ENCODE measurements at regions not wholly inside any gene's neighbourhood (a gene's known extent, or its start where the extent isn't known, plus 50 kb on each side); places are given as distances from the start of the nearest gene placed in this dataset.
"Not testable (repeated sequence)": the region's sequence is repeated elsewhere in the genome, so short reads cannot be mapped to it uniquely, and the experiment has no call there.

DNA sequence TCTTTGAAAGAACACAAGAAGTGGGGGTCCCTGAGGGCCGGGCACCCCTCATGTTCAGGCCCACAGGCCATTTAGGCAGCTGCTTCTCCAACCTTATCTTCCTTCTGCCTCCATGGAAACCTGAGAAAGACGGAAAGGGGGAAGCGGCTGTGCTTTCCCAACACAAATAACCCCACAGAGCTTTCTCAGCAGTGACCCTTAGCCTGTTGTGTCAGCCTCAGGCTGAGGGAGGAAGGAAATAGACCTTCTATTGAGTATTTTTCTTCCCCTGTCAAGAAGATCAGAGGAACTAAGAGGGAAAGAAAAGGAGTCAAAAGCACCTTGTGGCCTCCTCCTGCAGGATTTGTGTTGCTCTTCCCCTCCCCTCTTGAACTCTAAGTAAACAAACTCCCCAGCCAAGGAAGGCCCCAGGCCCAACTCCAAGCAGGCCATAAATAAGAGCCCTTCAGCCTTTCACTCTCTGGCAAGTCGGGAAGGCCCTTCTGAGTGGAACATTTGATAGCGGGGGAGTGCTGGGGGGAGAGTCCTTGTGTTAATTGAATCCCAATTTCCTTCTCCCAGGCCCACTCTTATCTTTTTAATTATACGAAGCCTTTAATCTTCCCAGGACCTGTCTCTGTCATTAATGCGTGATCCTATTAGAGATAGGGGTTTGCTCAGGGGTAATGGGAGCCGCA, 76.8 kb upstream of the PAX8 start:
- not testable (repeated sequence) for H3K27ac Mint-ChIP-seq; H3K36me3 Mint-ChIP-seq (ENCODE audit: low read depth)
- peaks cover 13% of the 10 kb centered on the region for H3K4me1 Mint-ChIP-seq

DNA sequence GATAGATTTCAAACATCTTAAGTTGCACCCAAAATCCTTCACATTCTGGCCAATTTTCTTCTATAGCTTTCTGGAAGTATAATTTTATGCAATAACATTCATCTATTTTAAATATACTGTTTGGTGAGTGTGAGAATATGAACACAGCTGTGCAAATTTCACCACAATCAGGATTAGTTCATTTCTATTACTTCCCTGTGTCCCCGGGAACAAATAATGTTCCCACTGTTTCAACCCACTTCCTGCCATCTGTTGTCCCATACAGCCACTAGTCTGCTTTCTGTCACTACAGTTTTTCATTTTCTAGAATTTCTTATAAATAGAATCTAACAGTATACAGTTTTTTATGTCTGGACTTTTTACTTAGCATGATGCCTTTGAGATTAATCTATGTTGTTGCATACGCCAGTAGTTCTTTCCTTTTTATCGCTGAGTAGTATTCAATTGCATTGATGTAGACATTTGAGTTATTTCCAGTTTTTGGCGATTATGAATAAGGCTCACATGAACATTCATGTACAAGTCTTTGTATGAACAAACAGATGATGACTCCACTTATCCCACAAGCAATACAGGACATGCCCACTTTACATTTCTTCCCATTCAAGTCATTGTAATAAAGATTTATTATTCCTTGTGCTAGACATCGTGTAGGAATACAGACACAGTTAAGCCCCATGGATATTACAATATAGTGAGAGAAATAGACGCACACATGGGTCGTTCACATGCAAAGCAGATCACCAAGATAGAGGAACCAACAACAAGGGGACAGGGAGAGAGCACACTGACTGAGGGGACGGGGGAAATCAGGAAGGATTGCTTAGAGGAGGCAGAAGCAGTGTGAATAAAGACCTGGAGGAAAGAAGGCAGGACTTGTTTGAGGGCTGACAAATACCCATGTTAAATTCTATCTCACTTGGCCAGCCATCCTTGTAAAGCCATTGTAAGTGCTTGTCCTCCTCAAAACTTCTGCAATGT, 72.9 kb upstream of the PAX8 start:
- Mint-ChIP-seq H3K4me1 (no peaks in the 10 kb centered on the region), H3K9me3 (no peaks in the 10 kb centered on the region), H3K4me3 (no peak overlapping the region), H3K27ac (no peak overlapping the region), H3K36me3 (ENCODE audit: low read depth) (no peaks in the 10 kb centered on the region), H3K27me3 (peaks cover 22% of the 10 kb centered on the region)
- no peak for ATAC-seq (replicated peaks)

More for the DNA sequence above, 76.8 kb upstream of the PAX8 start:
- not testable (repeated sequence) for ATAC-seq (replicated peaks); H3K4me3 Mint-ChIP-seq; H3K9me3 Mint-ChIP-seq
- peaks cover 22% of the 10 kb centered on the region for H3K27me3 Mint-ChIP-seq

DNA sequence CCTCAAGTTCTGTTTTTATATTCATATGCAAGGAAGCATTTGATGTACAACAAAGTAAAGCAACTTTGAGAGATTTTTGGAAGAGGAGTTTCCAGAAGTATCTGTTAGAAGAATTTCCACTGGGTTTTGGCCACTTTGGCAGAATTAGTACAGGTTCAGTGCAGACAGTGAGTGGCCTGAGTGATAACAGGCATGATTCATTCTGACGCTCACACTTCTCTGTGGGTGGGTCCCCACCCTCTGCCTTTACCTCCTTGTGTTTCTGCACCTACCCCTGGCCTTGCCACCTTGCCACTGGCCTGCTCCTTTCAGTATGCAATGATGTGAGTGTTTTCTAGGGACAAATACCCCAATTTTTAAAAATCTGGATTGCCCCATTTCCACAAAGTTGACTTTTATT, 65.1 kb upstream of the PAX8 start:
- peak; percentile 69 for ATAC-seq (replicated peaks)
- not testable (repeated sequence) for H3K4me3 Mint-ChIP-seq; H3K27ac Mint-ChIP-seq; H3K9me3 Mint-ChIP-seq; H3K4me1 Mint-ChIP-seq; H3K36me3 Mint-ChIP-seq (ENCODE audit: low read depth)
- peaks cover 18% of the 10 kb centered on the region for H3K27me3 Mint-ChIP-seq

DNA sequence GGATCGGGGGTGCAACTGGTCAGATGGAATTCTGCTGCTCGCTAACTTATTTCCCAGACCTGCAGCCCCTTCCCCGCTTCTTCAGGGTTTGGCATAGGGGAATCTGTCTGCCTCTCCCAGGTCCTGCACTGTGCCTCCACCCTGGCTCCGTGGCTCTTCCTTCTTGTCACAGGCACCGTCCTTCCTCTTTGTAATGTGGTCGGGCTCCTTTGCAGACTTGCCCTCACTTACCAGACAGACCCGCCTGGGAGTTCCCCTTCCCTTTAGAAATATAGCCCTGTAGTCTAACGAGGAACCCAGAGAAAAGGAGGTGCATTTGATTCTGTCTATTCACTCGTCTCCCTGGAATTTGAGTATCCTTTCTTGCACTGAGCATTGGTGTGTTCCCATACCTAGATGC, 63.9 kb upstream of the PAX8 start:
- Mint-ChIP-seq H3K27me3 (peaks cover 18% of the 10 kb centered on the region), H3K27ac (no peak overlapping the region), H3K9me3 (no peaks in the 10 kb centered on the region), H3K36me3 (ENCODE audit: low read depth) (no peaks in the 10 kb centered on the region), H3K4me1 (peaks cover 6% of the 10 kb centered on the region), H3K4me3 (no peak overlapping the region)
- no peak for ATAC-seq (replicated peaks)

DNA sequence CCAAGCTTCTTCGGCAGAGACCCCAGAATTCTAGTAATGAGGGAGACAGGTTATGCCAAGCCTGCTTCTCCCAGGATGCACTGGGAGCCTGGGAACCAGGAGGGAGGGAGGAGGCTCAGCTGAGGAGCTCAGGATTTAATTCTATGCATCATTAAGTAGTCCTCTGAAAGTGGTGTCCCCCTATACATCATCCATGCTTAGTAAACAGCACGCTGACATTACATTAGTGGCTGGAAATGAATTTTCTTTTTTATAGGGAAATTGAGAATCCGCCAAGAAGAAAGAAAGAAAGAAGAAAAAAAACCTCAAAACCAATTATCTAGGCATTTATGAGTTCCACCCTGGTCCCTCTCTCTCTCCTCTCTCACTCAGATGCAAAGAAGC, 63.1 kb upstream of the PAX8 start:
- H3K9me3 Mint-ChIP-seq; H3K27ac Mint-ChIP-seq; H3K4me3 Mint-ChIP-seq; H3K36me3 Mint-ChIP-seq (ENCODE audit: low read depth); H3K4me1 Mint-ChIP-seq; ATAC-seq (replicated peaks): not testable (repeated sequence)
- peaks cover 19% of the 10 kb centered on the region for H3K27me3 Mint-ChIP-seq

DNA sequence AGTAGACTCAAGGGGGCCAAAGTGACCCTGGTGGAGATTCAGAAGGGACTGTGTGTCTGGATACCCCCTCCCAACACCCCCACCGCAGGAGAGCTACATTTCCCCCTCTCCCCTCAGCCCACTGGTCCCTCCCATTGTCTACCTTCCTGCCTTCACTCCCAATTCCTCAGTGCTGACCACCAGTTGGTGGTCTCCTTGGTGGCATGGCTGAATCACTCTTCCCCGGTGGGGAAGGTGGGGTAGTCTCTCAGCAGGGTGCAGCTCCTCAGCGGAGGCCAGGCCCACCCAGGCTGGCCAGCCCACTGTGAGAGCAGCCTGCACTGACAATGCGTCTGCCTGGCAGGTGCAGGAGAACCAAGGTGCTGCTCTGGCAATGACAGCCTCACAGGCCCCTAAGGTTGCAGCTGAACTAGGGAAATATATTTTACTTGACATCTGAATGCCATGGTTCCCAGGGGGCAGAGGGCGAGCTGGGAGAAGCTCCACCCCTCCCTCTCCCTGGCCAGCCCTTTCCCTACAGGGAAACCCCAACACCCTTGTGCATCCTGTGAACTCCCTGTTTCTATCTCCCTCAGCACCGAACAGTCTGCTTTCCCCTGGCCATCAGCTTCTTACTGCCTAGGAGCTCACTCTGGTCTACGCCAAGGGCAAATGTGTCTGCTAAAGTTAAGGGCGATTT, 62.6 kb upstream of the PAX8 start:
- no peak overlapping the region for H3K4me3 Mint-ChIP-seq

DNA sequence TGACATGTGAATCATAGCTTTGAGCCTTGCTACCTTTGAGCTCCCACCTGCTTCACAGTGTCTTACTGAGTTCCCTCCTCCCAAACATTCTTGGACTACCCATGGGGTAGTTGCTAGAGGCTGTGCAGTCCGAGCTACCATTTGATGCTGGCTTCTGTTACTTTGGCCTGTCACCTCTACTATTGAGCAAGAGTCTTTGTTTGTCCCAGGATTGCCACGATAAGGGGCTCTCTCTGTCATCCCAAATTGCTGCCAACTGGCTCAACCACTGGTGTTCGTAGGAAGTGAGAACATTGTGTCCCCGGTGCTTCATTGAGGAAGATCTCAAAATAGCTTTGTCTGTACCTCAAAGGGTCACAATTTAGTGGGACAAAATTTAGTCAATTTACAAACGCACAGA, 59.1 kb upstream of the PAX8 start:
- no peak for ATAC-seq (replicated peaks)
- no peak overlapping the region for H3K27ac Mint-ChIP-seq
- H3K36me3 Mint-ChIP-seq (ENCODE audit: low read depth): no peaks in the 10 kb centered on the region
- peaks cover 18% of the 10 kb centered on the region for H3K27me3 Mint-ChIP-seq
- H3K4me1 Mint-ChIP-seq: peaks cover 2% of the 10 kb centered on the region
- no peaks in the 10 kb centered on the region for H3K9me3 Mint-ChIP-seq
- no peak overlapping the region for H3K4me3 Mint-ChIP-seq

More for the DNA sequence above, 62.6 kb upstream of the PAX8 start:
- ATAC-seq (replicated peaks): no peak
- Mint-ChIP-seq H3K36me3 (ENCODE audit: low read depth) (no peaks in the 10 kb centered on the region), H3K27ac (no peak overlapping the region), H3K27me3 (peaks cover 24% of the 10 kb centered on the region), H3K4me1 (peaks cover 6% of the 10 kb centered on the region), H3K9me3 (no peaks in the 10 kb centered on the region)

DNA sequence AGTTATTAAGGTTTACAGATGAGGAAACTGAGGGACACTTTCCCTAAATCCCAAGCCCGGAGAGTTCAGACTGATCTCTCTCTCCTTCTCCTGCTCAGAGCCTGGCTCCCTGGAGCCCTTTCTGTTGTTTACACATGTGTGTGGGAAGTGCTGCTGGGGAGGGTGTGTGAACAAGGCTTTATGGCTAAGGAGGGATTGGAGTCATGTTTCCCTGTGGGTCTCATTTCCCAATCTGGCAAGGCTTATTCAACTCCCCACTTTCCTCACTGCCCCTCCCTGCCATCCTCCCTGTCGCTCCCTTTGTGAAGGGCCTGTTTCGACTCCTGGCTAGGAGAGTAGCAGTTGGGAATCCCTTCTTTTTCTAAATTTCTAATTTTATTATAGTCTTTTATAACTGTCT, 57.3 kb upstream of the PAX8 start:
- not testable (repeated sequence) for H3K36me3 Mint-ChIP-seq (ENCODE audit: low read depth); ATAC-seq (replicated peaks); H3K27ac Mint-ChIP-seq; H3K4me1 Mint-ChIP-seq; H3K9me3 Mint-ChIP-seq; H3K4me3 Mint-ChIP-seq
- peaks cover 15% of the 10 kb centered on the region for H3K27me3 Mint-ChIP-seq

DNA sequence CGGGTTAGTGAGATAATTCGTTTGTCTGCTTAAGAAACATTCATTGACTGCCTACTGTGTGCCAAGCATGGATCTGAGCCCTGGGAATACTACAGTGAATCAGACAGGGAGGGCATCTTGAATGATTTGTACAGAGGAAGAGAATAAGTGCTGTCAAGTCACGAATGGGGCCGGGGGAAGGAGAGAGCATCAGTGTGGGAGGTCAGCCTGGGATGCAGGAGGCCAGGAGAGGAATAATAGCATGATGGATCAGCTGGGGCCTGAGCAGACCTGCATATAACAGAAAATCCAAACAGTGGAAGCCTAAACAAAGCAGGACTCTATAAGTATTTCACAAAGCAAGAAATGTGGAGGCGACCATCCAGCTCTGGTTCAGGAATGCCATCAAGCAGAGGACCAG, 55.4 kb upstream of the PAX8 start:
- Mint-ChIP-seq H3K4me3 (no peak overlapping the region), H3K36me3 (ENCODE audit: low read depth) (no peaks in the 10 kb centered on the region), H3K27ac (no peak overlapping the region), H3K4me1 (peaks cover 5% of the 10 kb centered on the region), H3K9me3 (no peaks in the 10 kb centered on the region), H3K27me3 (peaks cover 16% of the 10 kb centered on the region)
- no peak for ATAC-seq (replicated peaks)

DNA sequence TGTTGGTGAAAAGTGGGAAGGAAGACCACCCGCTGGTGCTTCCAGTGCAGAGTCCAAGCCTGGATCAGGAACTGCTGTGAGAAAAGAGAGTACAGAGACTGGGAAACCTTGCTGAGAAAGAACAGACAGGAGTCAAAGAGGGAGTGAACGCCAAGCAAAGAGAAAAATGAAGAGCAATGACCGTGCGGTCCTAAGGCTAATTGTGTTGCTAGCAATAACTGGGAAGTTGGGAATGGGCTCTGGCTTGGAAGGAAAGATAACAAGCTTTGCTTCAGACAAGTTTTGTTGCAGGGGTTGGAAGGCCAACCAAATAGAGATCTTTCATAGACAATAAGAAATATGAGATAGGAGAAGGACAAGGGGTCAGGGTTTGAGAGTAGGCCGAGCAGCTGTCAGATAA, 55.0 kb upstream of the PAX8 start:
- ATAC-seq (replicated peaks); H3K4me1 Mint-ChIP-seq; H3K9me3 Mint-ChIP-seq; H3K4me3 Mint-ChIP-seq; H3K36me3 Mint-ChIP-seq (ENCODE audit: low read depth); H3K27ac Mint-ChIP-seq: not testable (repeated sequence)
- peaks cover 16% of the 10 kb centered on the region for H3K27me3 Mint-ChIP-seq

DNA sequence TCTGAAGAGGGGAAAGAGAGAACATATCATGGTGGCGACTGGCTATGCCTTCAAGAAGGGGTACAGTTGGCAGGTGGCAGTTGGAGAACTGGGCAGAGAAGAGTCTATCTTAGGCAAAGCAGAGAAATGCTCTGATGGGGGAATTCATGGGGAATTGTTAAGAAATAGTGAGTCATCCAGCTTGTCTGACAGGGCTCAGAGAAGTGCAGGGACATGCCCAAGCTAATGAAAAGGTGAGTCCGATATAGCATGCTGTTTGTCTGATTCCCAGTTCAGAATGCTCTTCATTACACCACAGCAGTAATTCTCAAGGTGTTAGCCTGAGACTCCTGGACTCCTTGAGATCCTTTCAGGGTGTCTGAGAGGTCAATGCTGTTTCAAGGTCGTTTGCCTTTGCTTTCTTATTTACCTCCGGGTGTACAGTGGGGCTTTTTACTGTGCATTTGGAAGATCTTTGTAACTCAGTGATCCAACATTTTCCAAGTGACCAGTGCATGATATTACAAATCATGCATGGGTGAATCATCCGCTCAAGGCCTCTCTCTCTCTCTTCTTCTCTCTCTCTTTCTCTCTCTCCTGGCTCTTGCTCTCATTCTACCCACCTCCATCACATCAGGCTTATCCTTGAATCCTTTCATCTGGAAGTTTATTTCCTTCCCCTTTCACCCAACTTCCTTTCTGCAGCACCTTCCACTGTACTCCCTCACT, 51.5 kb upstream of the PAX8 start:
- not testable (repeated sequence) for H3K4me3 Mint-ChIP-seq; H3K27me3 Mint-ChIP-seq; H3K9me3 Mint-ChIP-seq; H3K4me1 Mint-ChIP-seq; H3K36me3 Mint-ChIP-seq (ENCODE audit: low read depth)
- peak; percentile 59 for ATAC-seq (replicated peaks)
- peak overlapping the region; percentile 3 for H3K27ac Mint-ChIP-seq

DNA sequence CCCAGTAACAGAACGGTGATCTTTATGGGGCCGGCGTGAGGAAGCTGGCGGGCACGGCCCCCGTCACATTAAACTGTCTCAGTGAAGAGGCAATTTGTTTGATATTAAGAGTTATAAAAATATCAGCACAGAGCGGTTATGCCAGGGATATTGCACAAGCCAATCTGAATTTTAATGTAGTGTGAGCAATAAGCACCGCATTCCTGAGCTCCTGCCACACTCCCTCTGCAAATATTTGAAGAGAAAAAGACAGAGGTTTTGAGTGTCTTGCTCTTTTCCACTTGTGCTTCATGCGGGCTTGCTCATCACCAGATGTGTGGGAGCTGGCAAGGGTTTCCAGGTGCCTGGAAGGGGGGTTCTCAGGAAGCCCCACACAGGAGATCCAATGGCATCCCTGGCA, 50.3 kb upstream of the PAX8 start:
- Mint-ChIP-seq H3K4me1 (peaks cover 16% of the 10 kb centered on the region), H3K27me3 (peaks cover 14% of the 10 kb centered on the region), H3K27ac (peak overlapping the region; percentile 6)
- H3K9me3 Mint-ChIP-seq; H3K4me3 Mint-ChIP-seq; H3K36me3 Mint-ChIP-seq (ENCODE audit: low read depth); ATAC-seq (replicated peaks): not testable (repeated sequence)

DNA sequence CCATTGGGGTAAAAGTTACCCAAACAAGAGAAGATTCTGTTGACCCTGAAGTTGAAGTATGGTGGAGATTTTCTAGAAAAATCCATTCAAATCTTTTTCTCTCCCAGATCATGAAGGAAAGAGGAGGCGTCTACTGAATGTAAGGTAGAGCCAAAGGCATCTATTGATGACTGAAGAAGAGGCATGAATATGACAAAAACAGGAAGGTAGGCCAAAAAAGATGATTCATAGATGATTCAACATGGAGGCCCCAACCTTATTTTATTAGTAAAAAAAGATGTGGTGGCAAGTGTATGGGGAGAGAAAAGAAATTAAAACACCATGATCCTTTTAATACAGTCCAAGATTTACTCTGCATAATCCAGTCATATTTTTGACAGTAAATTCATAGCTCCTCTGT, 49.9 kb upstream of the PAX8 start:
- Mint-ChIP-seq H3K27me3 (peaks cover 14% of the 10 kb centered on the region), H3K4me1 (peaks cover 16% of the 10 kb centered on the region), H3K27ac (peak overlapping the region; percentile 6)
- not testable (repeated sequence) for H3K4me3 Mint-ChIP-seq; H3K36me3 Mint-ChIP-seq (ENCODE audit: low read depth); H3K9me3 Mint-ChIP-seq
- ATAC-seq (replicated peaks): peak; percentile 56

Measured in activated T-helper 17 cell treated with anti-CD3 and anti-CD28 coated beads, Interleukin-2, amount 50 U/mL, for 72 hours (primary cell).